ENCODE measurements at regions not wholly inside any gene's neighbourhood (a gene's known extent, or its start where the extent isn't known, plus 50 kb on each side); places are given as distances from the start of the nearest gene placed in this dataset.

- TF ChIP-seq, protein P1, sequence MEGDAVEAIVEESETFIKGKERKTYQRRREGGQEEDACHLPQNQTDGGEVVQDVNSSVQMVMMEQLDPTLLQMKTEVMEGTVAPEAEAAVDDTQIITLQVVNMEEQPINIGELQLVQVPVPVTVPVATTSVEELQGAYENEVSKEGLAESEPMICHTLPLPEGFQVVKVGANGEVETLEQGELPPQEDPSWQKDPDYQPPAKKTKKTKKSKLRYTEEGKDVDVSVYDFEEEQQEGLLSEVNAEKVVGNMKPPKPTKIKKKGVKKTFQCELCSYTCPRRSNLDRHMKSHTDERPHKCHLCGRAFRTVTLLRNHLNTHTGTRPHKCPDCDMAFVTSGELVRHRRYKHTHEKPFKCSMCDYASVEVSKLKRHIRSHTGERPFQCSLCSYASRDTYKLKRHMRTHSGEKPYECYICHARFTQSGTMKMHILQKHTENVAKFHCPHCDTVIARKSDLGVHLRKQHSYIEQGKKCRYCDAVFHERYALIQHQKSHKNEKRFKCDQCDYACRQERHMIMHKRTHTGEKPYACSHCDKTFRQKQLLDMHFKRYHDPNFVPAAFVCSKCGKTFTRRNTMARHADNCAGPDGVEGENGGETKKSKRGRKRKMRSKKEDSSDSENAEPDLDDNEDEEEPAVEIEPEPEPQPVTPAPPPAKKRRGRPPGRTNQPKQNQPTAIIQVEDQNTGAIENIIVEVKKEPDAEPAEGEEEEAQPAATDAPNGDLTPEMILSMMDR (IDR thresholded peaks at IDR 0.05; ENCODE audit: insufficient read depth, low read depth, low read length) = no peak
- no peak for TF ChIP-seq EZH2 (IDR thresholded peaks at IDR 0.05; ENCODE audit: insufficient read depth, low read length)
Measured at GRCh38 chr1:57966340-57966739, 542.5 kb upstream of the DAB1 start.

Measured in astrocyte (in vitro differentiated cells and primary cell).